GM18498 (cell line): ENCODE measurements at regions not wholly inside any gene's neighbourhood (a gene's known extent, or its start where the extent isn't known, plus 50 kb on each side); places are given as distances from the start of the nearest gene placed in this dataset.
"Not testable (repeated sequence)": the region's sequence is repeated elsewhere in the genome, so short reads cannot be mapped to it uniquely, and the experiment has no call there.

Experiments
- ATAC-seq: cut with Tn5 transposase; IDR thresholded peaks from one replicate; pipeline ENCODE4 v1.9.1; 2021; ENCODE audit warnings: mild to moderate bottlenecking, moderate library complexity; ENCODE audit not compliant: unreplicated experiment

DNA sequence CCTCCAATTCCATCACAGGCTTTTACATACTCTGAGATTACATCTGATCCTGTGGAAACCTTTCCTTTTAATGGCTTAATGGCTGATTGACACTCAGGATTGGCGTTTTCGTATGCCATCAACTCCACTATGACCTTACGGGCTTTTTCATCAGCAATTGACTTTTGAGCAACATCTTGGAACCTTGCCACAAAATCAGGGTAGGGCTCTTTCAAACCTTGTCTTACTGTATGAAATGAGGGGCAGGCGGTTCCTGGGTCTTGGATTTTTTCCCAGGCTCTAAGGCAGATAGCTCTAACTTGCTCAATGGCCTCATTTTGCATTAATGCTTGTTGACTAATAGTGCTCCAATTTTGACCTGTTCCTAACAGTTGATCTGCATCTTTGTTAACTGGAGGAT is 250.9 kb upstream of the PRKCQ start:
- ATAC-seq: not testable (repeated sequence)

DNA sequence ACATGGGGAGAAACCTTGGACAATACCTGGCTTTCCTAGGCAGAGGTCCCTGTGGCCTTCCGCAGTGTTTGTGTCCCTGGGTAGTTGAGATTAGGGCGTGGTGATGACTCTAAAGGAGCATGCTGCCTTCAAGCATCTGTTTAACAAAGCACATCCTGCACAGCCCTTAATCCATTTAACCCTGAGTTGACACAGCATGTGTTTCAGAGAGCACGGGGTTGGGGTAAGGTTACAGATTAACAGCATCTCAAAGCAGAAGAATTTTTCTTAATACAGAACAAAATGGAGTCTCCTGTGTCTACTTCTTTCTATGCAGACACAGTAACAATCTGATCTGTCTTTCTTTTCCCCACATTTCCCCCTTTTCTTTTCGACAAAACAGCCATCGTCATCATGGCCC is 244.7 kb upstream of the PRKCQ start:
- ATAC-seq: not testable (repeated sequence)

DNA sequence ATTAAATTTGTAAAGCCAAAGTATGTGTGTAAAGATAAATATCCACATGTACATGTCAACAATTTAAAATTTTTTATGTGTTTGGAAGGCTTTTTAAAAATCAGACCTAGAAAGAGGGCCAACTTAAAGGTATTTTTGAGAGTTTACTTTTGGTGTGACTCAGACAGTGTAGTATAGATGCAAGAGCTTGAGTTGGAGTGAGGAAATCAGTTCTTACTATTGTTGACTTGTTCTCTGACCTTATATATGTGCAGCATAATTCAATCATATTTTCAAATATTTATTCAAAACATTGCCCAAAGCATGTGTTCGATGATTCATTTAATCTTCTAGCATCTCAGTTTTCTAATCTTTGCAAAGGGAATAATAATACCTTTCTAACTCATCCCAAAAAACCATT is 243.7 kb upstream of the PRKCQ start:
- ATAC-seq: no peak

DNA sequence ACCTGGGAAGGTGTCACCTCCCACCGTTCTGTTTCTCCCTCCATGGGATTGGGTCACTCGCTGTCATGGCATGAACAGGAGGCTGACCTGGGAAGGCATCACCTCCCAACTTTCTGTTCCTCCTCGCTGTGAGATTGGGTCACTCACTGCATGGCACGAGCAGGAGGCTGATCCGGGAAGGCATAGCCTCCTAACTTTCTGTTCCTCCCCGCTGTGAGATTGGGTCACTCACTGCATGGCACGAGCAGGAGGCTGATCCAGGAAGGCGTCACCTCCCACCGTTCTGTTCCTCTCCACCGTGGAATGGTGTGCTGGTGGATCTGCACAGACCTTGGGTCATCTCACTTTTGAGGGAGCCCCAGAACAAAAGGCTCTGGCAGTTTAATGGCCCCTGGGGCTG is 239.2 kb upstream of the PRKCQ start:
- ATAC-seq: no peak

DNA sequence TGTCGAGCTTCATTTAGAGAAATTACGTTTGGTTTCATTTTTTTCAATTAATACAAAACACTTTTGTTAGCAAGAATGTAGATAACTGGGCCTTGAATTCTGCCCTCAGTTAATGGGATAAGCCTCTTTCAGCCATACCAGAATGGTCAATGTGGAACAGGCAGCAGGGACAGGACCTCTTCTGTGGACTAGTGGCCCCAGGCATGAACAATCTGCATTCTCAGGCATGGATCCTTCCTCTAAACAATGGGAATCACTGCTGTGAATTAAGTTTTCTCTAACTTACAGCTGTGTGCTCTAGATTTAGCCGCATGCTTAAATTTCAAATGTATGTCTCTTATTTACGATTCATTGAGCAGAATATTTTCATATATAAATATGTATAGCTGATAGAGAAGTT is 237.7 kb upstream of the PRKCQ start:
- ATAC-seq: no peak

DNA sequence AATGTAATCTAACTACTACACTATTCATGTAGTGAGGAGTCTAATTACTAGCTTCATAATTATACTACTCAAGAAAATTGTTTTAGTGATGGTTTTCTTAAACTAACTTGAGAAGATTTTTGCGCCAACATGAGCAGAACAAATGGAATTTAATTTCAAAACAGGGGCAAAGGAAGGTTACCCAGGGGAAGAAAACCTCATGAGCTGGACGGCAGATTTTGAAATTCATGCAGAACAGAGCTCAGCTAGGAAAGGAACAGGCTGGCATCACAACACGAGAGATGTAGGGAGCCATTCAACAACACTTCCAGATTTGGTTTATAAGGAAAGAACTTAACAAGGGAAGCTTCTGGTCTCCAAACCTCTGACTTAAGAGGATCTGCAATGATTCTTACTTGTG is 235.3 kb upstream of the PRKCQ start:
- ATAC-seq: no peak

DNA sequence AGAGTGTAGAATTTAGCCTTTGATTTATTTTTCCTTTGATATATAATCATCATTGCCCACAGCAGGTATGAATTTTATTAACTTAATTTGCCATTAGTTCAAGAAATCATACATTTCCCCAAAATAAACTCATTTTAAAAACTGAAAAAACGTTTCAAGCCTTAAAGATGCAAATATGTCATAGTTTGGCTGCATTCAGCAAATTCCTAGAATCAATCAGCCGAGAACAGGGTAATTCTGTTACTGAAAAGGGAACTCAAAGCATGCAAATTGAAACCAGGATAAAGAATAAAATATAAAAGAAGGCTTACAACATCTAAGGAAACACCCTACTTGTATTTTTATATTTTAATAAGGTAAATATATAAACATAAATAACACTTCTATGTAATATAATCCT is 233.8 kb upstream of the PRKCQ start:
- ATAC-seq: no peak

DNA sequence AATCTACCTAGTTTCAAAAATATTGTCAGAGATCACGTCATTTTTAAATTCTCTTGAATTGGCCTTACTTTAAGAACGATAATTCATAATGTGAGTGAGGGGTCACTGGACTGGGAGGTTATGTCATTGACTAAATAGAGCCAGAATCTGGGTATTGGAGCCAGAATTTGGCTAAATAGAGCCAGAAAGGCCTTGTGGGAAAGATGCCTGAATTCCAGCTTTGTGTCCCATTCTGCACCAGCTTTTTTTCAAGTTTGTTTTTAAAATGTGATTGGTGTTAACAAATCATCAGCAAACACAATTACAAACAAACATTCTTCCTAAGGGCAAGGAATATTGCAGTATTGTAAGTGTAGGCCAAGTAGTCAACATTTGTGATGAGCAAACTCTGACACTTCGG is 233.2 kb upstream of the PRKCQ start:
- no peak for ATAC-seq

DNA sequence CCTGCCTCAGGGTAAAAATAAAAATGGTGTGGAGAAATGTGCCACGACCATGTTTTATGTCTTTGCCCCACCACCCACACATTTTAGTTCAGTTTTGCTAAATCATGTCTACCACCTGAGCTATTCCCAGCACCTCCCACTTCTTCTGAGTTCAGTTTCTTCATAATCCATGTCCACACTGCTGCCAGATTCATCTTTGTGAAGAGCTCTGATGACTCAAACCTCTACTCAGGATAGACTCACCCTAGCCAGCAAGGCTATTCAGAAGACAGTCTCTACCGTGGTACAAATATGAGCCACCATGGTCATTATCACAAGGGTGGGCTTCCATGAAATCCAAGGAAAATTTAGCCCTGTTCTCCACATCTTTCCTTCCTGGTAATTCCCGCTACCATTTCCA is 231.1 kb upstream of the PRKCQ start:
- ATAC-seq: no peak

DNA sequence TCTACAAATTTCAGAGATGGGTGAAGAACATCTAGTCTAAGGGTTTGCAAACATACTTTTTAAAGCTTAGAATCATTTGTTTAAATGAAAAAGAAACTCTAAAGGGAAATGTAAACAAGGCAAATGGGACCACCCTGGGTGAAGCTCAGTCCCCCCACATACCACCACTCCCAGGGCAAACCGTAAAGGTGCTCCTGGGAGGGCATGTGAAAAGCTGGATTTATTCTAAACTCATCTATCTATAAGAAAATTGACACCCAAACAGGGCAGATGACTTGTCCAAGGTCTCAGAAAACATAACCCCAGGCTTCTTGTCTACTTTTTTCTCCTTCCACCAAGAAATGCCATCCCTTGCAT is 223.3 kb upstream of the PRKCQ start:
- ATAC-seq: no peak

DNA sequence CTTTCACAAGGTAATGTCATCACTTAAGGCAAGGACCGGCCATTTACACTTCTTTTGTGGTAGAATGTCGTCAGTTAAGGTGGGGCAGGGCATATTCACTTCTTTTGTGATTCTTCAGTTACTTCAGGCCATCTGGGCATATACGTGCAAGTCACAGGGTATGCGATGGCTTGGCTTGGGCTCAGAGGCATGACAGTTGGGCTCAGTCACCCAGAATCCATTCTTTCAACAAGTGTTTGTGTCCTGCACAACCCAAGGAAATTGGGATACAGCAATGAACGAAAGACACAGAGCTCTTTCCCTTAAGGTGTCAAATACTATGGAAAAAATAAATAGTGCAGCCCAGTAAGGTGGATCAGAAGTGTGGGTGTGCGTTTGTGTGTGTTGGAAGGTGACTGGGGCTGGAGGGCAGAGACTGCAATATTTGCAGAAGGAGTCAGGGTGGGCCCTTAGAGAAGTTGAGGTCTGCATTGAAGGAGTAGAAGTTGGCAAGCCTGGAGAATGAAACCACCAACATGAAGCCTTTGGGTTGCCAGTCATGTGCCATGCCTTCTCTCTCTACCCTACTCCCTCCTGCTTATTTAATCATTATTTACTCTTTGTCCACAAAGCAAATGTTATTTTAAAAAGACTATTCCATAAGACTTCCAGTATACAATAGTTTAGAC is 222.8 kb upstream of the PRKCQ start:
- no peak for ATAC-seq

DNA sequence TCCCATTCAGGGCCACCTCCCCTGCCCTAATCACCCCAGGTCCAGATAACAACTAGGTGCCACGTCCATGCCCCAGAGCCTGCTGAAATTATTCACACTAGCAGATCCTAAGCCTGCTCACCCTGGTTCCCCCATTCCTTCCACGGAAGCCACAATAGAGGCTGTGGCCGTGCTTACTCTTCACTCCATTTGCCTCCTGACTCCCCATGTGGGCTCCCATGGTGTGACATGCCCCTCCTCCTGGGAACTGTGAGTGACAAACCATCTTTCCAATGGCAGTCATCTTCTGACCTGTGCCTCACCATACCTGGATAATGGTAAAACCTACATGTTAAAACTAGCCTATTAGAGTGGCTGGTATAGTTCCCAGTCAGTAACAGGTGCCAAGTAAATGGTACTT is 216.2 kb upstream of the PRKCQ start:
- ATAC-seq: no peak

DNA sequence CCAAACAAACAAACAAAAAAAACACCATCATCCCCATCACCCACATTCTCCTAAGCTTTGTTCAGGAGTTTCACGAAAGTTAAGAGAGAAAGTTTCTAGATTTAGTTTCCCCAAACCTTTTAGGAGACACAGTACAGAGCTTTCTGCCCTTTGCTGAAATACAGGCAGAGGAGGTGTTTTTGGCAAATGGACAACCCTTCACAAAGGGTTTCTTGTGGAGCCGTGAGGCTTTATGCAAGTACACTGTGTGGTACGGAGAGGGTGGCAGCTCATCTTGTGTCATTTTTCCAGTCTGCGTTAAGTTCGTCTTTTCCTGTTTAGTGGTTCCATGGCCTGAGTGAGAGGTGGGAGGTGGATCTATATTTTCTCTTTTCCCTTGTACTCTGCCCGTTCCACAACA is 215.5 kb upstream of the PRKCQ start:
- no peak for ATAC-seq

DNA sequence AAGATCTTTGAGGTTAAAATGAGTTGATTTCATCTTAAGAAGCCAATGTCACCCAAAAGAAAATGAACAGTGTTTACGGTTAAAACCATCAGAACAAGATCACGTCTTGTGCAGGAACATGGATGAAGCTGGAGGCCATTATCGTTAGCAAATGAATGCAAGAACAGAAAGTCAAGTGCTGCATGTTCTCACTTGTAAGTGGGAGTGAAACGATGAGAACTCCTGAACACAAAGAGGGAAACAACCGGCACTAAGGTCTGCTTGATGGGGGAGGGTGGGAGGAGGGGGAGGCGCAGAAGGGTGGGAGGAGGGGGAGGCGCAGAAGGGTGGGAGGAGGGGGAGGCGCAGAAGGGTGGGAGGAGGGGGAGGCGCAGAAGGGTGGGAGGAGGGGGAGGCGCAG is 214.8 kb upstream of the PRKCQ start:
- ATAC-seq: not testable (repeated sequence)

DNA sequence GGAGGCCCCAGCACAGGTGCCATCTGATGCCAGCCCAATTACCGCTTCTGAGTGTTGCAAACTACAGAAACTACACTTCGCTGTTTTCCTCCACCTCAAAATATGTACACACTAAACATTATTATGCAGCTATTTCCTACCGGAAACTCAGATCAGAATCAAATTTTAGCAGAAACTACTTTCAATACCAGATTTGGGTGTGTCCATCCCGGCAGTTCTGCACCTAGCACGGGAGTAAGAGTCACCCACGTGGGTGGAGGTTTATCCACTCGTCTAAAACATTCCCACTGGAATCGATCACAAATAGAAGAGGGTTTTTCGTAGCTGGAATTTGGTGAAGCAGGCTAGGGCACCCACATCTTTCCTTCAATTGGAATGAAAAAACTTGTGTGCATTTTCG is 214.4 kb upstream of the PRKCQ start:
- no peak for ATAC-seq

DNA sequence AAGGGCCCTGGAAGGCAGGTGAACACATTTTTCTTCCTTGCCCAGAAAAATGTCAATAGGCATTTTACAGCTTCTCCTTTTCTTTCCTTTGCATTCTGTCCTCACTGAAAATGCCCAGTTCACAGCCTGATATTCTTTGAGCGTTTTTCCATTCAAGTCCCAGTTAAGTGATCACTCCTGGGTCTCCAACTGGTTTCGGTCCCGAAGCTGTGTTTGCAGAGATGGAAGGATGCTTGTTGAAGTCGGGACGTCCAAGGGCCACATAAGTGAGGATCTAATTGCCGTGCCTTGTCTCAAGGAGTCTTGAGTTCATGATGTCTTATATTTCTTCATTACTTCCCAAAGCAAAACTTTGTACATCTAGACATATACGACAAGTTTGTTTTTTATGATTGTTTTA is 208.7 kb upstream of the PRKCQ start:
- no peak for ATAC-seq

DNA sequence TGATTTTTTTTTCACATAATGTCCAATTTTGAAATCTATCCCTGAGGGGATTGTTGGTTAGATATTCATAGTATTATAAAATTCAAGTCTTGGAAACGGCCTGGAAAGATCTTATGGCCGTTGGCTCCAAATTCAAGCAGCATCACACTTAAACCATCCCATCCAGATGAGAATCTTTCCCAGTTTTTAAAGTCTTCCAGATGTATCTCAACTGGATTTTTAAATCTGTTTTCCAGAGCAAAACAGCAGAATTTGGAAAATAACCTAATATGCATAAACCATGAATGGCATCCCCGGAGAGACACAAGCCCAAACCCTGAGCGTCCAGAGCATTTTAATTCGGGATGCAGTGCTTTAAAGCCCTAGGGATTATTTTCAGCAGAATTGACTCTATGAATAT is 208.2 kb upstream of the PRKCQ start:
- no peak for ATAC-seq

DNA sequence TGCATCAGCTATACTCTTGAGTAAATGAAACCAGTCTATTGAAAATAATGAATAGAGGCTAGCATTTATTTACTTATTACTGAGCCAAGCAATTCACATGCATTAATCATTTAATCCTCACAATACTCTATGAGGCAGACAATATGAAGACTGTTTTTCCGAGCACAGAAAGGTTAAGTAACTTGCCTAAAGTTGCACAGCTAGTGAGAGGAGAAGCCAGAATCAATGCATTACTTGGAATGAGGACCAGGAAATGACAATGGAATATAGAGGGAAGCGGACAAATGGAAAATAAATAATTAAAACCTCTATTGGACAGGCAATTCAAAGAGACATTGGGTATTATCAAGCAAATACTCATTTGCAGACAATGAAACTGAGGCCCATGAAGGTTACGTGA is 207.6 kb upstream of the PRKCQ start:
- no peak for ATAC-seq

DNA sequence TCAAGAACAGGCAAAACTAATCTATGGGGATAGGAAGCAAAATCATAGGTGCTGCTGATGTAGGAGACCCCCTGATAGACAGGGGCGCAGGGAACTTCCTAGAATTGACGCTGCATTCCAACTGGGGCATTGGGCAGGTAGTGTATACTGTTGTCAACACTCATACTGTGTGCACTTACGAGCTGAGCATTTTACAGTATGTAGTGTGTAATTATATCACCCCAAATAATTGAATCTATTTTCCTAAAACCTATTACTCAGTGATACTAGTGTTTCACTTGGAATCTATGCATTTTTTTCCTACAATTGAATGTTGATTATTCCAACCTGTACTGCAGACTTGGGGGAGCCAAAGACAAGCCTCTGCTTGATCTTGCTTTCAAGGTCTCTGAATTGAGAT is 207.0 kb upstream of the PRKCQ start:
- ATAC-seq: no peak

DNA sequence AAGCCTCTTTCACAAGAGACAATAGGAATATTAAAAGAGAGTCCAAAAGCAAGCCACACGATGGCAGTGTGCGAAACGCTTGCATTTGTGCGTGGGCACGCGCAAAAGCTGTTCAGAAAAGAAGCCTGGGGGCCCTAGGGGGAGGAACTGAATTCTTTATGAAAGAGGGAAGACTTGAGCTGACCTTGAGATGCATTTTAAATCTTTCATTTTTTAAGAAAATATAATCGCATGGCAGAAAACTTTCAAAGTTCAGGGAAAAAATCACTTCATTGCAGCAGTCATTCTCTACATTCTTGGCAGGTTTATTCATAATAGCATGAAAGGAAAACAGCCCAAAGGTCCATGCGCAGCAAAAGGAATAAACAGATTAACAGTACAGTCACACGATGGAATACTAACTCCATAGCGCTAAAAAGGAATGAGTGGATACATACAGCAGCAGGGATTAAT is 206.5 kb upstream of the PRKCQ start:
- ATAC-seq: no peak

DNA sequence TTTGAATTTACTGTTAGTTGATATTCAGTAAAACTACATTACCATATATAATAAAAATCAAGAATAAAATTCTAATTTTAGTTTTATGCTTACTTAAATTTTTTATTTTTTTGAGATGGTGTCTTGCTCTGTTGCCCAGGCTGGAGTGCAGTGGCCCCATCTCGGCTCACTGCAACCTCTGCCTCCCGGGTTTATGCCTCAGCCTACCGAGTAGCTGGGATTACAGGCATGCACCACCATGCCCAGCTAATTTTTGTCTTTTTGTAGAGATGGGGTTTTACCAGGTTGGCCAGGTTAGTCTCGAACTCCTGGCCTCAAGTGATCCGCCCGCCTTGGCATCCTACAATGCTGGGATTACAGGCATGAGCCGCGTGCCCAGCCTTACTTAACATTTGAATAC is 204.4 kb upstream of the PRKCQ start:
- not testable (repeated sequence) for ATAC-seq

DNA sequence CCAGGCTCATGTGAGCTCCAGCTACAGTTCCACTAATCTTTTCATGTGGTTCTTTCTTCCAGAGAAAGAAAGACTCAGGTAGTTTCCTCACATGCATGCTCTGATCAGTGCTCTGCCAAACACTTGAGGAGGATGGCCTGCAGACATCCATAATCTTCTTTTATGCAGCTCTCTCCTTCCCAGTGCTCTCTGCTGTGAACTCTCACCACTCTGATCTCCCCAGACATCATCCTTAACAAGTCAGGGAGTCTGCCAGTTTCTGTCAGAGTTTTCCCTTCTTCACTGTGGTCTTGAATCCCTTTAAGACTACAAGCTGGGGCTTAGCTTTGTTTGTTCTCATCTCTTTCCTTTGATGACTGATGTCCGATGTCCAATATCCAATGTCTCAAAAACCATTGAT is 203.4 kb upstream of the PRKCQ start:
- ATAC-seq: no peak

DNA sequence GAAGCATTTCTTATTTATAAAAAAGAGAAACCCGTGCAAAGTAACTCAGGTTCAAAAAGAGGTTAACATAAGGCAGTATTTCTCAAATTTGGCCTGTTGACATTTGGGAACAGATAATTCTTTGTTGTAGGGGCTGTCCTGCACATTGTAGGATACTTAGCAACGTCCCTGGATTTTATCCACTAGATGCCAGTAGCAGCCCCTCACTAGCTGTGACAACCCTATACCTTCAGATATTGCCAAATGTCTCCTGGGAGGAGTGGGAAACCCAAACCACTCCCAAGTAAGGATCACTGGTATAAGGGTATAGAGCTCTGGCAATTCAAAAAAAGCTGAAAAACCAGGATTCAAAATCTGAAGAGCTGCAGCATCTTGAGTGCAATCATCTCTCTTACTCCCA is 202.3 kb upstream of the PRKCQ start:
- no peak for ATAC-seq
